Retinal pigment epithelial cell (primary cell): ENCODE measurements at regions not wholly inside any gene's neighbourhood (a gene's known extent, or its start where the extent isn't known, plus 50 kb on each side); places are given as distances from the start of the nearest gene placed in this dataset.

Experiments
- DNase-seq: peaks from one replicate; pipeline ENCODE4 v3.0.0-alpha.2; 2010; ENCODE audit warnings: low read depth
- H3K4me3 ChIP-seq: 2 replicates; pipeline ENCODE4 v1.5.1; 2011; ENCODE audit warnings: mild to moderate bottlenecking, low read length, control low read depth, moderate library complexity
- TF ChIP-seq, protein P1 (sequence below): conservative IDR thresholded peaks from 2 replicates; pipeline ENCODE4 v1.5.1; 2011; ENCODE audit warnings: low read depth, low read length, control low read depth, inconsistent platforms

- DNase-seq: no peak
- H3K4me3 ChIP-seq: no peak overlapping the region
- TF ChIP-seq, protein P1, sequence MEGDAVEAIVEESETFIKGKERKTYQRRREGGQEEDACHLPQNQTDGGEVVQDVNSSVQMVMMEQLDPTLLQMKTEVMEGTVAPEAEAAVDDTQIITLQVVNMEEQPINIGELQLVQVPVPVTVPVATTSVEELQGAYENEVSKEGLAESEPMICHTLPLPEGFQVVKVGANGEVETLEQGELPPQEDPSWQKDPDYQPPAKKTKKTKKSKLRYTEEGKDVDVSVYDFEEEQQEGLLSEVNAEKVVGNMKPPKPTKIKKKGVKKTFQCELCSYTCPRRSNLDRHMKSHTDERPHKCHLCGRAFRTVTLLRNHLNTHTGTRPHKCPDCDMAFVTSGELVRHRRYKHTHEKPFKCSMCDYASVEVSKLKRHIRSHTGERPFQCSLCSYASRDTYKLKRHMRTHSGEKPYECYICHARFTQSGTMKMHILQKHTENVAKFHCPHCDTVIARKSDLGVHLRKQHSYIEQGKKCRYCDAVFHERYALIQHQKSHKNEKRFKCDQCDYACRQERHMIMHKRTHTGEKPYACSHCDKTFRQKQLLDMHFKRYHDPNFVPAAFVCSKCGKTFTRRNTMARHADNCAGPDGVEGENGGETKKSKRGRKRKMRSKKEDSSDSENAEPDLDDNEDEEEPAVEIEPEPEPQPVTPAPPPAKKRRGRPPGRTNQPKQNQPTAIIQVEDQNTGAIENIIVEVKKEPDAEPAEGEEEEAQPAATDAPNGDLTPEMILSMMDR: no peak
Observed at GRCh38 chrX:40405399-40405798, 175.4 kb upstream of the ATP6AP2 start.

DNA sequence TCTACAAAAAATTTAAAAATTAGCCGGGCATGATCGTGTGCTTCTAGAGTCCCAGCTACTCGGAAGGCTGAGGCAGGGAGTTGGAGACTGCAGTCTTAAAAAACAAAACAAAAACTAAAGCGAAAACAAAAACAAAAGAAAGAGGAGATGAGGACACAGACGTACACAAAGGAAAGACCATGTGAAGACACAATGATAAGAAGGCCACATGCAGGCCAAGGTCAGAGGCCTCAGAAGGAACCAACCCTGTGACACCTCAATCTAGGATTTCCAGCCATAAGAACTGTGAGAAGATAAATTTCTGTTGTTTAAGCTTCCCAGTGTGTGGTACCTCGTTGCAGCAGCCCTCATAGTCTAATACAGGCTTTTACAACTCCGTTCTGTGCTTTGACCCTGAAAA, 177.0 kb upstream of the ATP6AP2 start:
- DNase-seq: no peak
- TF ChIP-seq, protein P1: no peak

DNA sequence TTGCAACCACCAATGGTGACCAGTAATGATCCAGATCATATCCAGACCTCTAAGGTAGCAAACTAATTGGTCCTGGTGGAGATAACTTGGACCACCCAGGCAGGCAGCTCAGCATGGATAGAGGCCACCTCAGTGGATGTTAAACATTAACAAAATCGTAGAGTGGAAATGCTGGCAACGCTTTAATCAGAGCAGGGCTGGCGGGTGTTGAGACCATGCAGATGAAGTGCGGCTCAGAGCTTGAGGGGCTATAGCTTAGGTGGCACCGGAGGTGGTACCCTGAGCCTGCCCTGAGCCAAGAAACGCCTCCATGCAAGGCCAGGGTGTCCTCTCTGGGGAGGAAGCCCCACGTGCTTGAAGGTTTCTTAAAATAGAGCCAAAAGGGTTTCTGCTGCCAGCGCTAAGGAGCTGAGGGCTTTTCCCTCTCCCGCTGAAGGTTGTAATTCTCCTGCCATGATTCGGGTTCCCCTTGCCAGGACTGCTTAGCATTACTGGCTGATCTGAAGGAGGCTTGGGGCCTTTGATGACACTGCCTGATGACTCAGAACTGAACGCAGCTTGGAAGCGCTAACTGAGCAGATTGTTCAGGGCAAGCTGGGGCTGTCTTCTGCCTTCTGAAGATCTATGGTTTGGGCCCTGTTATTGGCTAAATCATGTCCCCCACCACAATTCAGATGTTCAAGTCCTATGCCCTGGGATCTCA, 177.8 kb upstream of the ATP6AP2 start:
- DNase-seq: no peak
- no peak overlapping the region for H3K4me3 ChIP-seq
- TF ChIP-seq, protein P1: no peak

More for the DNA sequence above, 177.0 kb upstream of the ATP6AP2 start:
- H3K4me3 ChIP-seq: no peak overlapping the region

DNA sequence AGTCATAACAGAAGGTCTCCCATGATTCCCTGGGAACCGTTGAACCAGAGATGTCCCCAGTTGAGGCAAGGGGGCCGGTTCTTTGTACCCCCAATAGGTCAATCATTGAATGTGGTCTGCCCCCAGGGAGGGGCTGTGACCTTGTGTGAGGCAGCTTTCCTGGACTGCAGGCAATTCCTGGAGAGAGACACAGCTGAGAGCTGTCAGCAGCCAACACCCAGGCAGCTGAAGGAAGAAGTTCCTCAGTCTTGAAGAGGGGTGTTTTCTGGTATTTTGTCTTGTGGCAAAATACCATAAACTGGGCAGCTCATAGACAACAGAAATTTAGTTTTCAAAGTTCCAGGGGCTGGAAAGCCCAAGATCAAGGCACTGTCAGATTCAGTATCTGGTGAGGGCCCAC, 185.7 kb upstream of the ATP6AP2 start:
- no peak overlapping the region for H3K4me3 ChIP-seq
- TF ChIP-seq, protein P1: no peak

DNA sequence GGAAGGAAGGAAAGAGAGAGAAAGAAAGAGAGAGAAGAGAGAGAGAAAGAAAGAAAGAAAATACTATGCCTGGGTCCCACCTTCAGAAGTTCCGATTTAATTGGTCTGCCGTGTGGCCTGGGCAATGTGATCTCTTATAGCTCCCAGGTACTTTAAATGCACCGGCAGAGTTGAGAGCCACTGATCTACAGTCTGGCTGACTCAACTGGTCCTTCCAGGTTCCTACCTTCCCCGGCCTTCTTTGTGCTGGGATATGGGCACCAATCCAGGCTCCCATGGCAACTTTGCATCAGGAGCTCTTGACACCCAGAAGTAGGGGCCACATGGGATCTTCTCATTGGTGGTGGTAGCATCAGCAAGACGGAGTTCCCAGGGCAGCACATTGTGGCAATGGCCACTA, 186.5 kb upstream of the ATP6AP2 start:
- DNase-seq: no peak
- TF ChIP-seq, protein P1: no peak
- no peak overlapping the region for H3K4me3 ChIP-seq

More for the DNA sequence above, 185.7 kb upstream of the ATP6AP2 start:
- DNase-seq: no peak

DNA sequence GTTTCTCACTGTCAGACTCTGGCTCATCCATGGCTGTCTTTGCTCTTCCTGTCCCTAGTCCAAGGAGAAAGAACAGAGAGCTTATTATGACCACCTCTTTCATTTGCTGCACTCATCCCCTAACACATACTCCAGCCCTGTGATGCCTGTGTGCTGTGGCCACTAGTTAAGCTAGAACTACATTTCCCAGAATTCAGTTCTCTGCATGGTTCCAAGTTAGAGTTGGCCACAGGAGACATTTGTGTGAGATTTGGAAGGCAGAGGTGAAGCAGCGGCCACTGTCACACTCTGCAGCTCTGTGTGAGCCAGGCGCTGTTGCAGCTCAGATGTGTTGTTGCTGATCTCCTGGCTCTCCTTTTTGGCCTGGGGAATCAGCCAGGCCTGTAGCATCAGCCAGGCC, 188.2 kb upstream of the ATP6AP2 start:
- DNase-seq: no peak
- no peak overlapping the region for H3K4me3 ChIP-seq
- TF ChIP-seq, protein P1: no peak

DNA sequence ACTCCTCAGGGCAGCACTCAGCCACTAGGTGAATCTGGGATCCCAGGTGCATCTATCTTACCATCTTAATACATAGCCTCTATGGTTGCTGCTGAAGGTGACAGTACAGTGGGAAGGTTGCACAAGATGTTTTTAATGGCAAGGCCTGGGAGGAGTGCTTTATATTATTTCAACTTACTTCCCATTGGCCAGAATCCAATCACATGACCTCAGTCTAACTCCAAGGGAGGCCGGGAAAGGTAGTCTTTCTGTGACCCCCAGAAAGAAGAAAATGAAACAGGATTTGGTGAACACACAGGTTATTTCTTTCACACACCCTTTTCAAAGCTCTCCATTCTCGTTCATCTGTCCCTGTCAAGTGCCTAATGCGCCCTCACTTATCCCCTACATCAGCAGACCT, 189.1 kb upstream of the ATP6AP2 start:
- H3K4me3 ChIP-seq: no peak overlapping the region
- no peak for DNase-seq
- TF ChIP-seq, protein P1: no peak
